ENCODE measurements at regions not wholly inside any gene's neighbourhood (a gene's known extent, or its start where the extent isn't known, plus 50 kb on each side); places are given as distances from the start of the nearest gene placed in this dataset.

DNA sequence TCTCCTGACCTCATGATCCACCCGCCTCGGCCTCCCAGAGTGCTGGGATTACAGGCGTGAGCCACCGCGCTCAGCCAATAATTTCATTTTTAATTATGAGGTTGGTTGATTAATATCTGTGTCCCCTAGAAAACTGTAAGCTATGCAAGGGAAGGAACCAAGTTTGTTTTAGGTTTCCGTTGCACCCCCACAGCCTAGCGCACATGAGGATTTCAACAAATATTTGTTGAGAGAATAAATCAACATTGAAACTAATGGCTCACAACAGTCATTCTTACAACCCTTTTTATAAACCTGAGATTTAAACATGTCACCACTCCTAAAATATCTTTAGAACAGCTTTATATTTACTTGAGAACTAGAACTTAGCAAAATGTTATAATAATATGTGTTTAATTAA, 114.0 kb upstream of the CARMIL1 start:
- Histone ChIP-seq H3K4me3 (replicated peaks in 1 of 4; ENCODE audit: control extremely low read depth in 1 of 4, insufficient read depth in 1 of 4, low read depth in 3 of 4, low read length in 4 of 4) (no peak overlapping the region), H3K9me3 (ENCODE audit: control insufficient read depth, insufficient read depth, low read depth, low read length) (no peaks in the 10 kb centered on the region), H3K4me2 (ENCODE audit: extremely low read depth, insufficient read depth, low read length) (no peak overlapping the region), H3K79me2 (ENCODE audit: control insufficient read depth, insufficient read depth, low read length) (no peaks in the 10 kb centered on the region), H4K20me1 (ENCODE audit: control insufficient read depth, extremely low read depth, insufficient read depth, low read length) (no peaks in the 10 kb centered on the region), H2AFZ (ENCODE audit: low read length) (no peak overlapping the region), H3K4me1 (ENCODE audit: control insufficient read depth, extremely low read depth, insufficient read depth, low read length) (peaks cover 4% of the 10 kb centered on the region), H3K27me3 (ENCODE audit: control insufficient read depth, insufficient read depth, low read length) (no peaks in the 10 kb centered on the region), H3K9ac (ENCODE audit: insufficient read depth, low read length) (no peak overlapping the region), H3K27ac (ENCODE audit: insufficient read depth, low read length) (no peak overlapping the region), H3K36me3 (ENCODE audit: control insufficient read depth, insufficient read depth, low read length) (no peaks in the 10 kb centered on the region)
- no peak for DNase-seq (ENCODE audit: low read depth in 2 of 2)
- no peak for TF ChIP-seq EZH2 (IDR thresholded peaks at IDR 0.05; ENCODE audit: low read length, missing control alignments)
- TF ChIP-seq, protein P1, sequence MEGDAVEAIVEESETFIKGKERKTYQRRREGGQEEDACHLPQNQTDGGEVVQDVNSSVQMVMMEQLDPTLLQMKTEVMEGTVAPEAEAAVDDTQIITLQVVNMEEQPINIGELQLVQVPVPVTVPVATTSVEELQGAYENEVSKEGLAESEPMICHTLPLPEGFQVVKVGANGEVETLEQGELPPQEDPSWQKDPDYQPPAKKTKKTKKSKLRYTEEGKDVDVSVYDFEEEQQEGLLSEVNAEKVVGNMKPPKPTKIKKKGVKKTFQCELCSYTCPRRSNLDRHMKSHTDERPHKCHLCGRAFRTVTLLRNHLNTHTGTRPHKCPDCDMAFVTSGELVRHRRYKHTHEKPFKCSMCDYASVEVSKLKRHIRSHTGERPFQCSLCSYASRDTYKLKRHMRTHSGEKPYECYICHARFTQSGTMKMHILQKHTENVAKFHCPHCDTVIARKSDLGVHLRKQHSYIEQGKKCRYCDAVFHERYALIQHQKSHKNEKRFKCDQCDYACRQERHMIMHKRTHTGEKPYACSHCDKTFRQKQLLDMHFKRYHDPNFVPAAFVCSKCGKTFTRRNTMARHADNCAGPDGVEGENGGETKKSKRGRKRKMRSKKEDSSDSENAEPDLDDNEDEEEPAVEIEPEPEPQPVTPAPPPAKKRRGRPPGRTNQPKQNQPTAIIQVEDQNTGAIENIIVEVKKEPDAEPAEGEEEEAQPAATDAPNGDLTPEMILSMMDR (conservative IDR thresholded peaks at IDR 0.05 in 1 of 2, IDR thresholded peaks at IDR 0.05 in 1 of 2; ENCODE audit: low read depth in 1 of 2, low read length in 2 of 2) = no peak

DNA sequence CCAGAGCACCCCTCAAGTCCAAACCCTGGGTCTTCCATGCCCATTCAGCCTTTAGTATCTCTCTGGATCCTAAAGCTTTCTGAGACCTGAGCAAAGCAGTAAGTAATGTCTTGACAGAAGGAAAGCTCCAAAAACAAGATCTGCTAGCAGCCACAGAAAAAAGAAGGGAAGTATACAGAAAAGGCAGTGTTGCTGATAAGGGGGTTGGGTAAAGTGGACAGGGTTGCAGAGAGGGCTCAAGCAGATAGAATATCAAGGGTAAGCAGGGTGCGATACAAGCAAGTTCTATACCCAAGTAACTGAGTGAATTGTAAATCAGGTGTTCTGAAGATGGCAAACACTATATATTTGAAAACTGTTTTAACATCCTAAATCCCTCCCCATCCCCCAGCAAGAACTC, 113.4 kb upstream of the CARMIL1 start:
- H3K27me3 ChIP-seq (ENCODE audit: control insufficient read depth, insufficient read depth, low read length) = no peaks in the 10 kb centered on the region
- no peak overlapping the region for H3K4me3 ChIP-seq (replicated peaks in 1 of 4; ENCODE audit: control extremely low read depth in 1 of 4, insufficient read depth in 1 of 4, low read depth in 3 of 4, low read length in 4 of 4)
- no peaks in the 10 kb centered on the region for H4K20me1 ChIP-seq (ENCODE audit: control insufficient read depth, extremely low read depth, insufficient read depth, low read length)
- no peak for TF ChIP-seq EZH2 (IDR thresholded peaks at IDR 0.05; ENCODE audit: low read length, missing control alignments)
- TF ChIP-seq, protein P1 (conservative IDR thresholded peaks at IDR 0.05 in 1 of 2, IDR thresholded peaks at IDR 0.05 in 1 of 2; ENCODE audit: low read depth in 1 of 2, low read length in 2 of 2) = no peak
- no peak overlapping the region for H2AFZ ChIP-seq (ENCODE audit: low read length)
- H3K9ac ChIP-seq (ENCODE audit: insufficient read depth, low read length) = no peak overlapping the region
- DNase-seq (ENCODE audit: low read depth in 2 of 2) = no peak
- H3K4me1 ChIP-seq (ENCODE audit: control insufficient read depth, extremely low read depth, insufficient read depth, low read length) = peaks cover 4% of the 10 kb centered on the region
- no peaks in the 10 kb centered on the region for H3K9me3 ChIP-seq (ENCODE audit: control insufficient read depth, insufficient read depth, low read depth, low read length)
- H3K27ac ChIP-seq (ENCODE audit: insufficient read depth, low read length) = no peak overlapping the region
- H3K79me2 ChIP-seq (ENCODE audit: control insufficient read depth, insufficient read depth, low read length) = no peaks in the 10 kb centered on the region
- no peaks in the 10 kb centered on the region for H3K36me3 ChIP-seq (ENCODE audit: control insufficient read depth, insufficient read depth, low read length)
- H3K4me2 ChIP-seq (ENCODE audit: extremely low read depth, insufficient read depth, low read length) = no peak overlapping the region

DNA sequence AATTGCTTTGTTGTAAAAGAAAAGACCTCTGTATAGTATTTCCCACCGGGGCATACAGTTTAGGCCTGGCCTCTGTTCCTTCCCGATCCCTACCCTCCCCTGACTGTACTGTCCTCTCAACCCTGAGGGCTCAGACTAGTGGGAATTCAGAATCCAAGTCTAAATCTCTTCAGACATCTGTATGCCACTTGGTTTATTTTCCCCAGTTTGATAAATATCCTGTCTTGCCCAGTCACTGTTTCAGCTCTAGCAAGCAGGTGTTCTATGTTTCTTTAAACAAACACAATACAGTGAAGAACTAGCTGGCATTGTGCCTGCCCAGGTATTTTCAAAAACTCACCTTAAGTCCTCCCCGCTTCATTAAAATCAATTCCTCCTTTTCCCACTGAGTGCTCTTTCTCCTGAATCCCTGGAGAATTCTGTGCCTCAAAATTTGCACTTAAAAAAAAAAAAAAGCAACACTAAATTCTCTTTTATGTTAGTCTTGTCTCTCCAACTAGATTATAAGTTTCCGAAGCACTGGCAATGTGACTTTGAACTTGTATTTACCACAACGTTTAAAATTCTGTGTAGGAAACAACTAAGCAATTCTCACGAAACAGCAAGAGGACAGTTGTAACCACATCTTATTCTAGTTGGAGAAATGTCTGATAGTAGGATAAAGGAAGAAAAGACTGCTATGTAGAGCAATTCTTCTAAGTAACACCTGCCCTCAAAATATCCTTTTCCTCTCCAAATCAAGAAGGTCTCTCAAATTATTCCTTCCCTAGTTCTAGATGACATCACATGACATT, 112.0 kb upstream of the CARMIL1 start:
- DNase-seq (ENCODE audit: low read depth in 2 of 2) = no peak
- Histone ChIP-seq H3K27me3 (ENCODE audit: control insufficient read depth, insufficient read depth, low read length) (no peaks in the 10 kb centered on the region), H3K4me2 (ENCODE audit: extremely low read depth, insufficient read depth, low read length) (no peak overlapping the region), H4K20me1 (ENCODE audit: control insufficient read depth, extremely low read depth, insufficient read depth, low read length) (no peaks in the 10 kb centered on the region), H3K4me3 (replicated peaks in 1 of 4; ENCODE audit: control extremely low read depth in 1 of 4, insufficient read depth in 1 of 4, low read depth in 3 of 4, low read length in 4 of 4) (no peak overlapping the region), H3K27ac (ENCODE audit: insufficient read depth, low read length) (no peak overlapping the region), H3K9me3 (ENCODE audit: control insufficient read depth, insufficient read depth, low read depth, low read length) (no peaks in the 10 kb centered on the region), H3K4me1 (ENCODE audit: control insufficient read depth, extremely low read depth, insufficient read depth, low read length) (peaks cover 4% of the 10 kb centered on the region), H2AFZ (ENCODE audit: low read length) (no peak overlapping the region), H3K9ac (ENCODE audit: insufficient read depth, low read length) (no peak overlapping the region), H3K36me3 (ENCODE audit: control insufficient read depth, insufficient read depth, low read length) (no peaks in the 10 kb centered on the region), H3K79me2 (ENCODE audit: control insufficient read depth, insufficient read depth, low read length) (no peaks in the 10 kb centered on the region)
- TF ChIP-seq EZH2 (IDR thresholded peaks at IDR 0.05; ENCODE audit: low read length, missing control alignments) = no peak
- TF ChIP-seq, protein P1 (conservative IDR thresholded peaks at IDR 0.05 in 1 of 2, IDR thresholded peaks at IDR 0.05 in 1 of 2; ENCODE audit: low read depth in 1 of 2, low read length in 2 of 2) = no peak

Measured in fibroblast of lung (primary cell).